GM23338 (cell line): ENCODE measurements at regions not wholly inside any gene's neighbourhood (a gene's known extent, or its start where the extent isn't known, plus 50 kb on each side); places are given as distances from the start of the nearest gene placed in this dataset.

Experiments used
- ATAC-seq: fragments of 200-7000 bp; cut with Tn5 transposase; 3 replicates; pipeline ENCODE4 v1.9.1; 2020
- DNase-seq: peaks from one replicate; pipeline ENCODE4 v3.0.0-alpha.2; 2015; ENCODE audit warnings: low spot score
- H2AFZ ChIP-seq: fragments of 200-600 bp; sonication (generic); 2 replicates; pipeline ENCODE4 v1.8.0; 2016; ENCODE audit warnings: antibody characterized with exemption, mild to moderate bottlenecking, moderate library complexity
- H3F3A ChIP-seq: fragments of 200-600 bp; sonication (generic); replicated peaks from 2 replicates; pipeline ENCODE4 v1.8.0; 2017; ENCODE audit warnings: antibody characterized with exemption, mixed run types, low read depth
- H3K27ac ChIP-seq: fragments of 200-600 bp; sonication (generic); 2 replicates; pipeline ENCODE4 v1.6.1; 2016; ENCODE audit warnings: low read depth
- H3K27me3 ChIP-seq: fragments of 200-600 bp; sonication (generic); 2 replicates; pipeline ENCODE4 v1.8.0; 2016; ENCODE audit warnings: mild to moderate bottlenecking, mixed run types, moderate library complexity; ENCODE audit not compliant: insufficient read depth
- H3K36me3 ChIP-seq: fragments of 200-600 bp; sonication (generic); 2 replicates; pipeline ENCODE4 v1.8.0; 2016; ENCODE audit warnings: mild to moderate bottlenecking; ENCODE audit not compliant: insufficient read depth
- H3K4me1 ChIP-seq: fragments of 200-600 bp; sonication (generic); 2 replicates; pipeline ENCODE4 v1.8.0; 2016; ENCODE audit warnings: mild to moderate bottlenecking, moderate library complexity; ENCODE audit not compliant: insufficient read depth
- H3K4me2 ChIP-seq: fragments of 200-600 bp; sonication (generic); 2 replicates; pipeline ENCODE4 v1.7.1; 2017; ENCODE audit warnings: mixed run types
- H3K4me3 ChIP-seq: fragments of 200-600 bp; sonication (generic); 2 replicates; pipeline ENCODE4 v1.6.1; 2016; ENCODE audit warnings: mixed run types
- H3K79me2 ChIP-seq: fragments of 200-600 bp; sonication (generic); replicated peaks from 2 replicates; pipeline ENCODE4 v1.8.0; 2017; ENCODE audit warnings: mild to moderate bottlenecking; ENCODE audit not compliant: insufficient read depth
- H3K9me2 ChIP-seq: fragments of 200-600 bp; sonication (generic); 2 replicates; pipeline ENCODE4 v1.8.0; 2017; ENCODE audit not compliant: insufficient read depth
- H4K20me1 ChIP-seq: fragments of 200-600 bp; sonication (generic); replicated peaks from 2 replicates; pipeline ENCODE4 v1.8.0; 2017; ENCODE audit warnings: mild to moderate bottlenecking; ENCODE audit not compliant: insufficient read depth
- H3K27ac Mint-ChIP-seq: 2 replicates; pipeline ENCODE4 v1.8.0; 2020; ENCODE audit warnings: inconsistent platforms, mild to moderate bottlenecking, moderate library complexity, mixed read lengths
- H3K27me3 Mint-ChIP-seq: 3 replicates; pipeline ENCODE4 v1.8.0; 2022; ENCODE audit warnings: low read depth, mild to moderate bottlenecking, moderate library complexity, mixed read lengths, inconsistent platforms; ENCODE audit not compliant: insufficient read depth, poor library complexity
- H3K36me3 Mint-ChIP-seq: 3 replicates; pipeline ENCODE4 v1.8.0; 2021; ENCODE audit warnings: low read depth, mild to moderate bottlenecking, inconsistent platforms, moderate library complexity, mixed read lengths
- H3K4me1 Mint-ChIP-seq: 3 replicates; pipeline ENCODE4 v1.8.0; 2020; ENCODE audit warnings: mild to moderate bottlenecking, inconsistent platforms, mixed read lengths
- H3K4me3 Mint-ChIP-seq: 3 replicates; pipeline ENCODE4 v1.8.0; 2021; ENCODE audit warnings: moderate library complexity, mild to moderate bottlenecking, inconsistent platforms, mixed read lengths
- H3K9me3 Mint-ChIP-seq: 3 replicates; pipeline ENCODE4 v1.8.0; 2020; ENCODE audit warnings: moderate library complexity, mild to moderate bottlenecking, inconsistent platforms, mixed read lengths
- CREB1 ChIP-seq: fragments of 250-450 bp; sonication (Bioruptor Pico); IDR thresholded peaks from 2 replicates; pipeline ENCODE4 v1.5.0; 2020; ENCODE audit warnings: low read depth, mild to moderate bottlenecking, moderate library complexity
- ETS1 ChIP-seq: IDR thresholded peaks from 2 replicates; pipeline ENCODE4 v1.6.1; 2016; ENCODE audit warnings: antibody characterized with exemption
- EZH2 ChIP-seq: fragments of 200-600 bp; sonication (generic); IDR thresholded peaks from one replicate; pipeline ENCODE4 v1.8.0; 2017; ENCODE audit warnings: antibody characterized with exemption, mild to moderate bottlenecking, low read depth; ENCODE audit not compliant: unreplicated experiment
- EZH2phosphoT487 ChIP-seq: fragments of 200-600 bp; sonication (generic); IDR thresholded peaks from one replicate; pipeline ENCODE4 v1.8.1; 2018; ENCODE audit warnings: antibody characterized with exemption; ENCODE audit not compliant: unreplicated experiment
- JUNB ChIP-seq: IDR thresholded peaks from one replicate; pipeline ENCODE4 v1.6.1; 2016; ENCODE audit warnings: antibody characterized with exemption; ENCODE audit not compliant: unreplicated experiment
- NANOG ChIP-seq: IDR thresholded peaks from 2 replicates; pipeline ENCODE4 v1.6.1; 2016; ENCODE audit warnings: antibody characterized with exemption, borderline replicate concordance
- STAT1 ChIP-seq: IDR thresholded peaks from one replicate; pipeline ENCODE4 v1.6.1; 2016; ENCODE audit warnings: antibody characterized with exemption; ENCODE audit not compliant: unreplicated experiment
- ZNF114 ChIP-seq: fragments of 250-450 bp; sonication (Bioruptor Pico); IDR thresholded peaks from 2 replicates; pipeline ENCODE4 v1.5.0; 2020; ENCODE audit warnings: mild to moderate bottlenecking, moderate library complexity
- ZNF331 ChIP-seq: fragments of 250-450 bp; sonication (Bioruptor Pico); IDR thresholded peaks from 2 replicates; pipeline ENCODE4 v1.5.0; 2020; ENCODE audit warnings: low read depth, mild to moderate bottlenecking, moderate library complexity
- TF ChIP-seq, protein P1 (sequence below): IDR thresholded peaks from one replicate; pipeline ENCODE4 v1.6.1; 2018; ENCODE audit warnings: antibody characterized with exemption; ENCODE audit not compliant: unreplicated experiment
- TF ChIP-seq, protein P2 (sequence below), 2 experiments: fragments of 200-600 bp in 1 of 2; sonication (generic) in 1 of 2; conservative IDR thresholded peaks; 2 replicates each; pipeline versions ENCODE4 v1.5.1 to v1.6.1; 2016 to 2017; ENCODE audit warnings: antibody characterized with exemption in 2 of 2, low read depth in 2 of 2, mild to moderate bottlenecking in 2 of 2, moderate library complexity in 1 of 2

GRCh38 chr21:35690436-35690835 lies 369.9 kb downstream of the SETD4 start:
- Histone ChIP-seq H3K36me3 (no peaks in the 10 kb centered on the region), H3K27me3 (no peaks in the 10 kb centered on the region), H3K4me3 (no peak overlapping the region), H3K79me2 (no peaks in the 10 kb centered on the region), H3K4me2 (no peak overlapping the region), H4K20me1 (no peaks in the 10 kb centered on the region), H3K27ac (no peak overlapping the region), H3K4me1 (peaks cover 11% of the 10 kb centered on the region; the same call in 1 of the 2 replicates), H3K9me2 (peaks cover 22% of the 10 kb centered on the region), H2AFZ (no peak overlapping the region), H3F3A (no peaks in the 10 kb centered on the region)
- no peak for DNase-seq
- no peaks in the 10 kb centered on the region for H3K27me3 Mint-ChIP-seq
- H3K4me1 Mint-ChIP-seq = peaks cover 13% of the 10 kb centered on the region
- peaks cover 8% of the 10 kb centered on the region for H3K9me3 Mint-ChIP-seq
- H3K27ac Mint-ChIP-seq = no peak overlapping the region
- no peak for ATAC-seq
- no peak for TF ChIP-seq NANOG
- TF ChIP-seq EZH2 = no peak
- TF ChIP-seq JUNB = no peak
- TF ChIP-seq, protein P1, sequence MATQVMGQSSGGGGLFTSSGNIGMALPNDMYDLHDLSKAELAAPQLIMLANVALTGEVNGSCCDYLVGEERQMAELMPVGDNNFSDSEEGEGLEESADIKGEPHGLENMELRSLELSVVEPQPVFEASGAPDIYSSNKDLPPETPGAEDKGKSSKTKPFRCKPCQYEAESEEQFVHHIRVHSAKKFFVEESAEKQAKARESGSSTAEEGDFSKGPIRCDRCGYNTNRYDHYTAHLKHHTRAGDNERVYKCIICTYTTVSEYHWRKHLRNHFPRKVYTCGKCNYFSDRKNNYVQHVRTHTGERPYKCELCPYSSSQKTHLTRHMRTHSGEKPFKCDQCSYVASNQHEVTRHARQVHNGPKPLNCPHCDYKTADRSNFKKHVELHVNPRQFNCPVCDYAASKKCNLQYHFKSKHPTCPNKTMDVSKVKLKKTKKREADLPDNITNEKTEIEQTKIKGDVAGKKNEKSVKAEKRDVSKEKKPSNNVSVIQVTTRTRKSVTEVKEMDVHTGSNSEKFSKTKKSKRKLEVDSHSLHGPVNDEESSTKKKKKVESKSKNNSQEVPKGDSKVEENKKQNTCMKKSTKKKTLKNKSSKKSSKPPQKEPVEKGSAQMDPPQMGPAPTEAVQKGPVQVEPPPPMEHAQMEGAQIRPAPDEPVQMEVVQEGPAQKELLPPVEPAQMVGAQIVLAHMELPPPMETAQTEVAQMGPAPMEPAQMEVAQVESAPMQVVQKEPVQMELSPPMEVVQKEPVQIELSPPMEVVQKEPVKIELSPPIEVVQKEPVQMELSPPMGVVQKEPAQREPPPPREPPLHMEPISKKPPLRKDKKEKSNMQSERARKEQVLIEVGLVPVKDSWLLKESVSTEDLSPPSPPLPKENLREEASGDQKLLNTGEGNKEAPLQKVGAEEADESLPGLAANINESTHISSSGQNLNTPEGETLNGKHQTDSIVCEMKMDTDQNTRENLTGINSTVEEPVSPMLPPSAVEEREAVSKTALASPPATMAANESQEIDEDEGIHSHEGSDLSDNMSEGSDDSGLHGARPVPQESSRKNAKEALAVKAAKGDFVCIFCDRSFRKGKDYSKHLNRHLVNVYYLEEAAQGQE = no peak
- TF ChIP-seq ETS1 = no peak
- TF ChIP-seq ZNF331 (CRISPR knock-in tag) = no peak
- TF ChIP-seq, protein P2, sequence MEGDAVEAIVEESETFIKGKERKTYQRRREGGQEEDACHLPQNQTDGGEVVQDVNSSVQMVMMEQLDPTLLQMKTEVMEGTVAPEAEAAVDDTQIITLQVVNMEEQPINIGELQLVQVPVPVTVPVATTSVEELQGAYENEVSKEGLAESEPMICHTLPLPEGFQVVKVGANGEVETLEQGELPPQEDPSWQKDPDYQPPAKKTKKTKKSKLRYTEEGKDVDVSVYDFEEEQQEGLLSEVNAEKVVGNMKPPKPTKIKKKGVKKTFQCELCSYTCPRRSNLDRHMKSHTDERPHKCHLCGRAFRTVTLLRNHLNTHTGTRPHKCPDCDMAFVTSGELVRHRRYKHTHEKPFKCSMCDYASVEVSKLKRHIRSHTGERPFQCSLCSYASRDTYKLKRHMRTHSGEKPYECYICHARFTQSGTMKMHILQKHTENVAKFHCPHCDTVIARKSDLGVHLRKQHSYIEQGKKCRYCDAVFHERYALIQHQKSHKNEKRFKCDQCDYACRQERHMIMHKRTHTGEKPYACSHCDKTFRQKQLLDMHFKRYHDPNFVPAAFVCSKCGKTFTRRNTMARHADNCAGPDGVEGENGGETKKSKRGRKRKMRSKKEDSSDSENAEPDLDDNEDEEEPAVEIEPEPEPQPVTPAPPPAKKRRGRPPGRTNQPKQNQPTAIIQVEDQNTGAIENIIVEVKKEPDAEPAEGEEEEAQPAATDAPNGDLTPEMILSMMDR (conservative IDR thresholded peaks at IDR 0.05; ENCODE audit: low read depth in 2 of 2) = no peak
- no peak for TF ChIP-seq EZH2phosphoT487
- no peaks in the 10 kb centered on the region for H3K36me3 Mint-ChIP-seq
- H3K4me3 Mint-ChIP-seq = no peak overlapping the region

- H3K9me3 Mint-ChIP-seq = no peaks in the 10 kb centered on the region
- Histone ChIP-seq H3K9me2 (peaks cover 9% of the 10 kb centered on the region), H3K4me1 (no peaks in the 10 kb centered on the region), H3K4me2 (no peak overlapping the region), H3K27me3 (no peaks in the 10 kb centered on the region), H3K4me3 (no peak overlapping the region), H3K27ac (no peak overlapping the region), H3K36me3 (no peaks in the 10 kb centered on the region), H2AFZ (no peak overlapping the region), H4K20me1 (no peaks in the 10 kb centered on the region), H3F3A (no peaks in the 10 kb centered on the region), H3K79me2 (no peaks in the 10 kb centered on the region)
- no peak for DNase-seq
- no peak for ATAC-seq
- no peaks in the 10 kb centered on the region; the same call in 2 of the 3 replicates for H3K4me1 Mint-ChIP-seq
- H3K27me3 Mint-ChIP-seq = no peaks in the 10 kb centered on the region
- H3K4me3 Mint-ChIP-seq = no peak overlapping the region
- no peak overlapping the region for H3K27ac Mint-ChIP-seq
- TF ChIP-seq ZNF114 (CRISPR knock-in tag) (no peak), EZH2 (no peak), CREB1 (CRISPR knock-in tag) (no peak), STAT1 (no peak), JUNB (no peak), ZNF331 (CRISPR knock-in tag) (no peak), EZH2phosphoT487 (no peak)
- TF ChIP-seq, protein P2 (conservative IDR thresholded peaks at IDR 0.05; ENCODE audit: low read depth in 2 of 2) = no peak
- TF ChIP-seq, protein P1 = no peak
- H3K36me3 Mint-ChIP-seq = no peaks in the 10 kb centered on the region
Observed at GRCh38 chr21:35686156-35686555, 374.2 kb downstream of the SETD4 start.
